ENCODE measurements at regions not wholly inside any gene's neighbourhood (a gene's known extent, or its start where the extent isn't known, plus 50 kb on each side); places are given as distances from the start of the nearest gene placed in this dataset.

DNA sequence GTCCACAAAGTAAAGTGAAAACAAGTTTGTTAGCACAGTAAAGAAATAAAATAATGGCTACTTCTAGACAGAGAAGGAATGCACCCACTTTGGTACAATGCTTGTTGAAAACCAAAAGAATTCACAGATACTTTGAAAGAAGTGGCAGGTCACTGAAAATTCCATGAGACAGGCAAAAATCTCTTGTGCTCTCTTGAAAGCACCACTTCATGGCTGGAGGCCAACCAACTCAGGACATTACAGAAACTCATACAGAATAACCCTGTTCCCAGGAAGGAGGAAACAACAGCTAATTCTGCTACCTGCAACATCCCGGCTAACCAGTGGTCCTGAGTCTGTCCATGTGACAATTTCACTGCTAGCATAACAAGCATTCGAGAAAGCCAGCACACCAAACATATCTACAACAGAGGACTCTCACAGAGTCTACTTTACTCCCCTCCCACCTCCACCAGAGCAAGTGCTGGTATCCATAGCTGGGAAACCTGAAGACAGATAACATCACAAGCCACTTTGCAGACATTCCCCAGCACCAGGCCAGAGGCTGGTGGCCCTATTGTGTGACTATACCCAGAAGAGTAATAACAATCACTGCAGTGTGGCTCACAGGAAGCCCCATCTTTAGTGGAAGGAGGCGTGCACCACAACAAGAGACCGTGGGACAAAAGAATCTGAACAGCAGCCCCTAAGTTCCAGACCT, 255.3 kb upstream of the SLITRK3 start:
- DNase-seq (ENCODE audit: low read depth), result no peak

- DNase-seq (ENCODE audit: low read depth), result no peak
Observed at GRCh38 chr3:165446555-165446954, 250.4 kb upstream of the SLITRK3 start.

- no peak for DNase-seq (ENCODE audit: low read depth)
Observed at GRCh38 chr3:165444745-165445144, 248.6 kb upstream of the SLITRK3 start.

GRCh38 chr3:165443664-165444063, 247.5 kb upstream of the SLITRK3 start:
- DNase-seq (ENCODE audit: low read depth), result no peak

DNA sequence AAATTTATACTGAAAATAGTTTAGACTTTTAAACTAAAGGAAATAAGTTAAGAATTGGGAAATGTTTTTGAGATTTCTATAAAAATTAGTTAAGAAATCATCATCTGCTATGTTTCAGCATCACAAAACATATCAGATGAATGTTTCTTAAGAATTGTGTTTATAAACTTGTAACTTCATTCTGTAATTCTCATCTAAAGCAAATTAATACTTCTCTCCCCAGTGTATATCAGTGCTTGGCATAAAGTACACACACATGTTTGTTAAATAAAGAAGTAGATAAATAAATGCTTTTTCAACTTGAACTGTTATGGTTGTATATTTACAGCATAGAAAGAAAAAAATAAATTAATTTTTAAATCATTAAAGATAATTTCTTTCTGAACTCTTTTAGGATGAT, 245.9 kb upstream of the SLITRK3 start:
- DNase-seq (ENCODE audit: low read depth), result no peak

GRCh38 chr3:165440380-165440779, 244.2 kb upstream of the SLITRK3 start:
- no peak for DNase-seq (ENCODE audit: low read depth)

GRCh38 chr3:165439765-165440164, 243.6 kb upstream of the SLITRK3 start:
- no peak for DNase-seq (ENCODE audit: low read depth)

- no peak for DNase-seq (ENCODE audit: low read depth)
Observed at GRCh38 chr3:165434516-165434915, 238.3 kb upstream of the SLITRK3 start.

- no peak for DNase-seq (ENCODE audit: low read depth)
Observed at GRCh38 chr3:165406425-165406824, 210.2 kb upstream of the SLITRK3 start.

DNA sequence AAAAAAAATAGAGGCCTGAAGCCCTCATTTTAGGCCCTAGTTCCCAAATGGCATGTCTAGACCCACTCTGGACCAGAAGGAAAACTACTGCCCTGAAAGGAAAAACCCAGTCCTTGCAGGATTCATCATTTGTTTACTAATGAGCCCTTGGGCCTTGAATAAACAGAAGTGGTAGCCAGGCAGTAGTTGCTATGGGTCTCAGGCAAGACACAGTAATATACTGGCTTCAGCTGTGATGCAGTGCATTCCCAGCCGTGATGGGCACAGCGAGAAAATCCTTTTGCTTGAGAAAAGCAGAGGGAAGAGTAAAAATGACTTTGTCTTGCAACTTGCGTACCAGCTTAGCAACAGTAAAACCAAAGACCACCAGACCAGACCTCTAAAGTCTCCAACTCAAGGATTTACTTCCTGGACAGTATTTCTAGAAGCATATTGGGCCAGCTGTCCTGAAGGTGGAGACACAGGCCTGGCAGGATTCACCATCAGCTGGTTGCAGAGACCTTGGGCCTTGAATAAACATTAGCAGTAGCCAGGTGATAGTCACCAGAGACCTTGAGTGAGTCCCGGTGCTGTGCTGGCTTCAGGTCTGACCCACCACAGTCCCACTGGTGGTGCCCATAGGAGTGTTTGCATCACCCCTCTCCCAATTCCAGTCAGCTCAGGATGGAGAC, 208.3 kb upstream of the SLITRK3 start:
- DNase-seq (ENCODE audit: low read depth), result no peak

DNA sequence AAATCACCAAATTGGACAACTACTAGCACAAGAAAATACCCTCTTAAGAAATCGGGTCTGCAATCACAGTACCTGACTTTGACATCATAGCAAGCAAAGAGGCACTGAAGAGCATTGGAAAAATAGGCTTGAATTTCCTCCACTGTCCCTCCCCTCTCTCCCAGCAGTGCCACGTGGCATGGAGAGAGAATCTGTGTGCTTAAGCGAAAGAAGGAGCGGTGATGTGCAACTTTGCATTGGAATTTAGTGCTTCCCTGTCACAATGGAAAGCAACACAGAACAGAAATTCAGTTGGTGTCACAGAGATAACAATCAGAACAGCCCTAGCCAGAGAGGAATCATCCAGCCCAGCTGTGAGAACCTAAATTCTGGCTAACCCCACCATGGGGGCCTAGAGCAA, 207.5 kb upstream of the SLITRK3 start:
- DNase-seq (ENCODE audit: low read depth), result no peak

- DNase-seq (ENCODE audit: low read depth), result no peak
Observed at GRCh38 chr3:165395188-165395587, 199.0 kb upstream of the SLITRK3 start.

GRCh38 chr3:165393461-165393860, 197.3 kb upstream of the SLITRK3 start:
- DNase-seq (ENCODE audit: low read depth), result no peak

GRCh38 chr3:165390166-165390565, 194.0 kb upstream of the SLITRK3 start:
- no peak for DNase-seq (ENCODE audit: low read depth)

DNA sequence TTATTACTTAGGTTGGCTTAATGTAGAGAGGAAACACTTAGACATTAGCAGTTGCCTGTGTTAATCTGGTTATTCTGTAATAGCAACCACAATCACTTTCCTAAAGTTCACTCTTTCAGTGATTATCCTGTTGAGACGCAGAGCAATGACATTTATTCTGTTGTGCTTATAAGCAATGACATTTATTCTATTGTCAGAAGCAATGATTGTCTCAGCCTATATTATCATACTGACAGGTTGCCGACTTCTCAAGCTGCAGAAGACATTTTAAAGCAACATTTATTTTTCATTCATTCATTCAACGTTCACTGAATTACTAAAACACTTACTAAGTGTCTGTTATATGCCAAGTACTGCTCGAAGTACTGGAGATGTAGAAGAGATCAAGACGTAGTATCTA, 193.5 kb upstream of the SLITRK3 start:
- DNase-seq (ENCODE audit: low read depth), result no peak

DNA sequence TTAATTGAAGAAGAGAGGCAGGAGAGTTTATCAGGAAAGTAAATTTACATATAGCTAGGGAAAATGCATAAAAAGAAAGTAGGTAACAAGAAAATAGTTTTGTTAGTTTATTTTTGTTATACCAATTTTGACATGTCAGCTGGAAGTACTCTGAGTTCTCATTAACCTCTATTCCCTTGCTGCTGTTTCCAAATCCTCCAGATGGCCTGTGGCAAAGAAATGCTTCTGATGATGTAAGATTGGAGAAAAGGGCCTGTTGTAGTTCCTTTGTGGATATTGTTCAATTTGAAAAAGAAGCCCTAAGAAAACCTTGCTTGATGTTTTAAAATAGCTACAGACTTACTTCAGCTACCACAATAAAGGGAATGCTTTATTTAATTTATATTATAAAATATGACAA, 192.9 kb upstream of the SLITRK3 start:
- no peak for DNase-seq (ENCODE audit: low read depth)

- no peak for DNase-seq (ENCODE audit: low read depth)
Observed at GRCh38 chr3:165383381-165383780, 187.2 kb upstream of the SLITRK3 start.

- no peak for DNase-seq (ENCODE audit: low read depth)
Observed at GRCh38 chr3:165382672-165383071, 186.5 kb upstream of the SLITRK3 start.

- no peak for DNase-seq (ENCODE audit: low read depth)
Observed at GRCh38 chr3:165378761-165379160, 182.6 kb upstream of the SLITRK3 start.

DNA sequence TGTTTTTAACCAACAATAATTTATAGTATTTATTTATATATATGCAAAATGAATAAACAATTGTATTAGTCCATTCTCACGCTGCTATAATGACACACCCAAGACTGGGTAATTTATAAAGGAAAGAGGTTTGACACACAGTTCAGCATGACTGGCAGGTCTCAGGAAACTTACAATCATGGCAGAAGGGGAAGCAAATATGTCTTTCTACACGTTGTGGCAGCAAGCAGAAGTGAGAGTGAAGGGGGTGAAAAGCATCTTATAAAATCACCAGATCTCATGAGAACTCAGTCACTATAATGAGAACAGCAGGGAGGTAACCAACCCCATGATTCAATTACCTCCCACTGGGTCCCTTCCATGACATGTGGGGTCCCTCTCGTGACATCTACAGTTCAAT, 162.8 kb upstream of the SLITRK3 start:
- no peak for DNase-seq (ENCODE audit: low read depth)

- no peak for DNase-seq (ENCODE audit: low read depth)
Observed at GRCh38 chr3:165355316-165355715, 159.1 kb upstream of the SLITRK3 start.

- DNase-seq (ENCODE audit: low read depth), result no peak
Observed at GRCh38 chr3:165347526-165347925, 151.3 kb upstream of the SLITRK3 start.

GRCh38 chr3:165346503-165346902, 150.3 kb upstream of the SLITRK3 start:
- DNase-seq (ENCODE audit: low read depth), result no peak

DNA sequence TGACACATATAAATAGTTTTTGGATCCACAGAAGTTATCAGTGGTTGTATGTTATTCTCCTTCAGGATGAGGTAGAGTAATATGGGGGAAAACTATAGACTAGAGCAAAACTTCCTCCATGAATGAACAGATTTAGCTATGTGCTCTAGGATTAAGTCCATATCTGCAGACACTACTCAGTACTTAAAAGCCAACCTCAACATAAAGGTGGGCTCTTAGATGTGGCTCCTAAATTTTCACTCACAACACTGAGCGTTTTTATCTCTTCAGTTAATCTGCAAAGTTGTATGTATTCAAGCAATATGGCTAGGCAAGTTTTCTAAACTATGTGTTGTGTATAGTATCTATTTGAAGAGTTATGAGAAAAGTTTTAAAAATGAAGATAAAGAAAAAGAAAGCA, 147.0 kb upstream of the SLITRK3 start:
- DNase-seq (ENCODE audit: low read depth), result no peak

Measured in stromal cell of bone marrow (primary cell).